22Rv1 (cell line): ENCODE measurements at regions not wholly inside any gene's neighbourhood (a gene's known extent, or its start where the extent isn't known, plus 50 kb on each side); places are given as distances from the start of the nearest gene placed in this dataset.

Source experiments
- CTCF ChIP-seq: fragments of 450-650 bp; IDR thresholded peaks from 2 replicates; pipeline ENCODE4 v1.5.1; 2017; ENCODE audit warnings: mild to moderate bottlenecking
- ZFX ChIP-seq: fragments of 450-650 bp; IDR thresholded peaks from 2 replicates; pipeline ENCODE4 v1.6.1; 2017; ENCODE audit warnings: antibody characterized with exemption, borderline replicate concordance

GRCh38 chr17:83175119-83175821 lies 95.9 kb downstream of the METRNL start:
- TF ChIP-seq CTCF (no peak), ZFX (no peak)
